GM19455 (cell line): ENCODE measurements at regions not wholly inside any gene's neighbourhood (a gene's known extent, or its start where the extent isn't known, plus 50 kb on each side); places are given as distances from the start of the nearest gene placed in this dataset.

Source experiments
- ATAC-seq: cut with Tn5 transposase; IDR thresholded peaks from one replicate; pipeline ENCODE4 v1.9.1; 2021; ENCODE audit not compliant: unreplicated experiment

GRCh38 chr2:138104071-138104470 lies 139.8 kb downstream of the HNMT start:
- ATAC-seq = no peak

GRCh38 chr2:138105358-138105757 lies 141.1 kb downstream of the HNMT start:
- no peak for ATAC-seq

GRCh38 chr2:138106606-138107005 lies 142.3 kb downstream of the HNMT start:
- no peak for ATAC-seq

GRCh38 chr2:138107288-138107687 lies 143.0 kb downstream of the HNMT start:
- ATAC-seq = no peak

- ATAC-seq = no peak
Observed at GRCh38 chr2:138110453-138111083, 146.3 kb downstream of the HNMT start.

GRCh38 chr2:138112536-138112935 lies 148.3 kb downstream of the HNMT start:
- ATAC-seq = no peak

- ATAC-seq = no peak
Observed at GRCh38 chr2:138113871-138114525, 149.7 kb downstream of the HNMT start.

GRCh38 chr2:138115666-138116065 lies 151.4 kb downstream of the HNMT start:
- no peak for ATAC-seq

- no peak for ATAC-seq
Observed at GRCh38 chr2:138116456-138116855, 152.2 kb downstream of the HNMT start.

- ATAC-seq = no peak
Observed at GRCh38 chr2:138121666-138122661, 157.7 kb downstream of the HNMT start.

- ATAC-seq = no peak
Observed at GRCh38 chr2:138122891-138123290, 158.6 kb downstream of the HNMT start.

GRCh38 chr2:138123741-138124140 lies 159.5 kb downstream of the HNMT start:
- ATAC-seq = no peak

GRCh38 chr2:138124521-138124920 lies 160.2 kb downstream of the HNMT start:
- ATAC-seq = no peak

- no peak for ATAC-seq
Observed at GRCh38 chr2:138125306-138126288, 161.3 kb downstream of the HNMT start.

GRCh38 chr2:138132108-138132507 lies 167.8 kb downstream of the HNMT start:
- ATAC-seq = no peak

- ATAC-seq = no peak
Observed at GRCh38 chr2:138137949-138138348, 173.7 kb downstream of the HNMT start.

GRCh38 chr2:138147796-138148195 lies 183.5 kb downstream of the HNMT start:
- ATAC-seq = no peak

GRCh38 chr2:138155304-138155703 lies 191.0 kb downstream of the HNMT start:
- ATAC-seq = no peak

GRCh38 chr2:138157372-138157771 lies 193.1 kb downstream of the HNMT start:
- no peak for ATAC-seq

GRCh38 chr2:138170485-138170884 lies 206.2 kb downstream of the HNMT start:
- ATAC-seq = no peak
